ENCODE measurements at regions not wholly inside any gene's neighbourhood (a gene's known extent, or its start where the extent isn't known, plus 50 kb on each side); places are given as distances from the start of the nearest gene placed in this dataset.
"Not testable (repeated sequence)": the region's sequence is repeated elsewhere in the genome, so short reads cannot be mapped to it uniquely, and the experiment has no call there.

DNA sequence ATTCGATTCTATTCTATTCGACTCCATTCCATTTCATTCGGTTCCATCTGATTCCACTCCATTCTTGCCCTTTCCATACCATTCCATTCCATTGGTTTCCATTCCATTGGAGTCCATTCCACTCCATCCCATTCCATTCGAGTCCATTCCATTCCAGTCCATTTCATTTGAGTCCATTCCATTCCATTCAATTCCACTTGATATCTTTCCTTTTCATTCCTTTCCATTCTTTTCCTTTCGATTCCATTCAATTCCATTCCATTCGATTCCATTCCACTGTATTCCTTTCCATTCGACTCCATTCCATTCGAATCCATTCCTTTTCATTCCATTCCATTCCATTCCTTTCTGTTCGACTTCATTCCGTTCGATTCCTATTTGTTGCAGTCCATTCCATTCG is 2591.8 kb upstream of the TPTE start:
- H2AK5ac ChIP-seq (ENCODE audit: low read depth, low read length); H3K18ac ChIP-seq (ENCODE audit: low read length); H3K4me3 ChIP-seq (ENCODE audit: low read length in 2 of 2); H2BK15ac ChIP-seq (ENCODE audit: low read length); H4K8ac ChIP-seq (ENCODE audit: low read depth, low read length); H3K4me2 ChIP-seq (ENCODE audit: insufficient read depth, low read length, poor library complexity, severe bottlenecking); H2BK12ac ChIP-seq (ENCODE audit: low read length); H3K79me1 ChIP-seq (ENCODE audit: low read depth, low read length); H3K4ac ChIP-seq (ENCODE audit: low read length); H3K9ac ChIP-seq (ENCODE audit: low read depth, low read length, poor library complexity); H4K91ac ChIP-seq (ENCODE audit: low read depth, low read length, poor library complexity); DNase-seq (ENCODE audit: low spot score); H2BK120ac ChIP-seq (ENCODE audit: low read depth, low read length); H3K27ac ChIP-seq (replicated peaks; ENCODE audit: low read length); H3K4me1 ChIP-seq (ENCODE audit: control insufficient read depth in 2 of 2, insufficient read depth in 1 of 2, low read depth in 1 of 2, low read length in 2 of 2); H3K27me3 ChIP-seq (ENCODE audit: control insufficient read depth in 3 of 3, insufficient read depth in 3 of 3, low read depth in 1 of 3, low read length in 3 of 3); H2BK5ac ChIP-seq (ENCODE audit: low read length); H2AFZ ChIP-seq (ENCODE audit: low read length); H3K14ac ChIP-seq (ENCODE audit: low read length); H3K23ac ChIP-seq (ENCODE audit: low read depth, low read length, poor library complexity); H3K36me3 ChIP-seq (replicated peaks in 1 of 2; ENCODE audit: control insufficient read depth in 2 of 2, insufficient read depth in 2 of 2, low read length in 2 of 2): not testable (repeated sequence)
- peaks cover 3 to 16% of the 10 kb centered on the region in 2 donors for H3K9me3 ChIP-seq (replicated peaks in 1 of 2; ENCODE audit: control insufficient read depth in 2 of 2, insufficient read depth in 1 of 2, low read depth in 1 of 2, low read length in 2 of 2)
- 93 to 100% methylated on average over 6 to 7 of the region's 12 CpGs for WGBS, 2 donors (ENCODE audit: extremely low coverage in 2 of 2, insufficient read length in 2 of 2, insufficient replicate concordance in 1 of 2)

DNA sequence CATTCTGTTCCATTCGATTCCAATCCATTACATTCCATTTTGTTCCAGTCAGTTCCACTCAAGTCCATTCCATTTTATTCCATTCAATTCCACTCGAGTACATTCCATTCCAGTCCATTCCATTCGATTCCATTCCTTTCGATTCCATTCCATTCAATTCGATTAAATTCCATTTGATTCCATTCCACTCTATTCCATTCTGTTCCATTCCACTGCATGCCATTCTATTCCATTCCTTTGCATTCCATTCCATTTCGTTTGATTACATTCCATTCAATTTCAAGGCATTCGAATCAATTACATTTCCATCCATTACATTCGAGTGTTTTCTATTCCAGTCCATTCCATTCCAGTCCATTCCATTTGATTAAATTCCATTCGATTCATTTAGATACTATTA is 2590.9 kb upstream of the TPTE start:
- H2BK12ac ChIP-seq (ENCODE audit: low read length); H2AK5ac ChIP-seq (ENCODE audit: low read depth, low read length); H3K36me3 ChIP-seq (replicated peaks in 1 of 2; ENCODE audit: control insufficient read depth in 2 of 2, insufficient read depth in 2 of 2, low read length in 2 of 2); H2AFZ ChIP-seq (ENCODE audit: low read length); H3K23ac ChIP-seq (ENCODE audit: low read depth, low read length, poor library complexity); H4K91ac ChIP-seq (ENCODE audit: low read depth, low read length, poor library complexity); H3K4me3 ChIP-seq (ENCODE audit: low read length in 2 of 2); H3K4me1 ChIP-seq (ENCODE audit: control insufficient read depth in 2 of 2, insufficient read depth in 1 of 2, low read depth in 1 of 2, low read length in 2 of 2); H3K4me2 ChIP-seq (ENCODE audit: insufficient read depth, low read length, poor library complexity, severe bottlenecking); H3K27me3 ChIP-seq (ENCODE audit: control insufficient read depth in 3 of 3, insufficient read depth in 3 of 3, low read depth in 1 of 3, low read length in 3 of 3); H3K9ac ChIP-seq (ENCODE audit: low read depth, low read length, poor library complexity); H2BK120ac ChIP-seq (ENCODE audit: low read depth, low read length); H4K8ac ChIP-seq (ENCODE audit: low read depth, low read length); DNase-seq (ENCODE audit: low spot score); H3K18ac ChIP-seq (ENCODE audit: low read length); H2BK5ac ChIP-seq (ENCODE audit: low read length); H3K14ac ChIP-seq (ENCODE audit: low read length); H3K27ac ChIP-seq (replicated peaks; ENCODE audit: low read length); H3K79me1 ChIP-seq (ENCODE audit: low read depth, low read length); H3K4ac ChIP-seq (ENCODE audit: low read length); H2BK15ac ChIP-seq (ENCODE audit: low read length): not testable (repeated sequence)
- peaks cover 3 to 14% of the 10 kb centered on the region in 2 donors for H3K9me3 ChIP-seq (replicated peaks in 1 of 2; ENCODE audit: control insufficient read depth in 2 of 2, insufficient read depth in 1 of 2, low read depth in 1 of 2, low read length in 2 of 2)
- 91 to 100% methylated on average over 3 to 4 of the region's 9 CpGs for WGBS, 2 donors (ENCODE audit: extremely low coverage in 2 of 2, insufficient read length in 2 of 2, insufficient replicate concordance in 1 of 2)

DNA sequence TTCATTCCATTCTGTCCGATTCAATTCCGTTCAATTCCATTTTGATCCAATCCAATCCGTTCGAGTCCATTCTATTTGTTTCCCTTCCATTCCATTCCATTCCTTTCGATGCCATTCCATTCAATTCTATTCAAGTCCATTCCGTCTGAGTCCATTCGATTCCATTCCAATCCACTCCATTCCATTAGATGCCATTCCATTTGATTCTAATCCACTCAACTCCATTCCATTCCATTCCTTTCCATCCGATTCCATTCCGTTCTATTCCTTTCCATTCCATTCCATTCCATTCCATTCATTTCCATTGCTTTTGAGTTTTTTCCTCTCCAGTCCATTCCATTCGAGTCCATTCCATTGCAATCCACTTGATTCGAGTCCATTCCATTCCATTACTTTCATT is 2589.3 kb upstream of the TPTE start:
- H3K27ac ChIP-seq (replicated peaks; ENCODE audit: low read length); H3K79me1 ChIP-seq (ENCODE audit: low read depth, low read length); H3K18ac ChIP-seq (ENCODE audit: low read length); H2BK12ac ChIP-seq (ENCODE audit: low read length); H3K14ac ChIP-seq (ENCODE audit: low read length); H2BK5ac ChIP-seq (ENCODE audit: low read length); H4K8ac ChIP-seq (ENCODE audit: low read depth, low read length); H3K4me1 ChIP-seq (ENCODE audit: control insufficient read depth in 2 of 2, insufficient read depth in 1 of 2, low read depth in 1 of 2, low read length in 2 of 2); H3K4me2 ChIP-seq (ENCODE audit: insufficient read depth, low read length, poor library complexity, severe bottlenecking); DNase-seq (ENCODE audit: low spot score); H2AFZ ChIP-seq (ENCODE audit: low read length); H3K27me3 ChIP-seq (ENCODE audit: control insufficient read depth in 3 of 3, insufficient read depth in 3 of 3, low read depth in 1 of 3, low read length in 3 of 3); H3K4ac ChIP-seq (ENCODE audit: low read length); H2BK120ac ChIP-seq (ENCODE audit: low read depth, low read length); H2AK5ac ChIP-seq (ENCODE audit: low read depth, low read length); H2BK15ac ChIP-seq (ENCODE audit: low read length); H3K36me3 ChIP-seq (replicated peaks in 1 of 2; ENCODE audit: control insufficient read depth in 2 of 2, insufficient read depth in 2 of 2, low read length in 2 of 2); H4K91ac ChIP-seq (ENCODE audit: low read depth, low read length, poor library complexity); H3K4me3 ChIP-seq (ENCODE audit: low read length in 2 of 2); H3K23ac ChIP-seq (ENCODE audit: low read depth, low read length, poor library complexity); H3K9ac ChIP-seq (ENCODE audit: low read depth, low read length, poor library complexity): not testable (repeated sequence)
- peaks cover 10% of the 10 kb centered on the region in 2 donors for H3K9me3 ChIP-seq (replicated peaks in 1 of 2; ENCODE audit: control insufficient read depth in 2 of 2, insufficient read depth in 1 of 2, low read depth in 1 of 2, low read length in 2 of 2)
- 100% methylated on average over 4 to 7 of the region's 11 CpGs for WGBS, 2 donors (ENCODE audit: extremely low coverage in 2 of 2, insufficient read length in 2 of 2, insufficient replicate concordance in 1 of 2)

- not testable (repeated sequence) for H3K4me2 ChIP-seq (ENCODE audit: insufficient read depth, low read length, poor library complexity, severe bottlenecking); H3K27ac ChIP-seq (replicated peaks; ENCODE audit: low read length); H4K8ac ChIP-seq (ENCODE audit: low read depth, low read length); H2BK15ac ChIP-seq (ENCODE audit: low read length); H3K4me1 ChIP-seq (ENCODE audit: control insufficient read depth in 2 of 2, insufficient read depth in 1 of 2, low read depth in 1 of 2, low read length in 2 of 2); H3K27me3 ChIP-seq (ENCODE audit: control insufficient read depth in 3 of 3, insufficient read depth in 3 of 3, low read depth in 1 of 3, low read length in 3 of 3); H3K14ac ChIP-seq (ENCODE audit: low read length); H2BK5ac ChIP-seq (ENCODE audit: low read length); H3K23ac ChIP-seq (ENCODE audit: low read depth, low read length, poor library complexity); H2BK120ac ChIP-seq (ENCODE audit: low read depth, low read length); H2BK12ac ChIP-seq (ENCODE audit: low read length); H4K91ac ChIP-seq (ENCODE audit: low read depth, low read length, poor library complexity); H2AK5ac ChIP-seq (ENCODE audit: low read depth, low read length); DNase-seq (ENCODE audit: low spot score); H3K4me3 ChIP-seq (ENCODE audit: low read length in 2 of 2); H2AFZ ChIP-seq (ENCODE audit: low read length); H3K9ac ChIP-seq (ENCODE audit: low read depth, low read length, poor library complexity); H3K4ac ChIP-seq (ENCODE audit: low read length); H3K36me3 ChIP-seq (replicated peaks in 1 of 2; ENCODE audit: control insufficient read depth in 2 of 2, insufficient read depth in 2 of 2, low read length in 2 of 2); H3K79me1 ChIP-seq (ENCODE audit: low read depth, low read length); H3K18ac ChIP-seq (ENCODE audit: low read length)
- peaks cover 10 to 12% of the 10 kb centered on the region in 2 donors for H3K9me3 ChIP-seq (replicated peaks in 1 of 2; ENCODE audit: control insufficient read depth in 2 of 2, insufficient read depth in 1 of 2, low read depth in 1 of 2, low read length in 2 of 2)
- WGBS, 2 donors (ENCODE audit: extremely low coverage in 2 of 2, insufficient read length in 2 of 2, insufficient replicate concordance in 1 of 2) = 98% methylated on average over 9 to 10 of the region's 14 CpGs
These were observed 2588.5 kb upstream of the TPTE start for GRCh38 chr21:7932834-7933233.
